CD4-positive, alpha-beta T cell treated with Interleukin-4 for 4 hours (primary cell): ENCODE measurements at regions not wholly inside any gene's neighbourhood (a gene's known extent, or its start where the extent isn't known, plus 50 kb on each side); places are given as distances from the start of the nearest gene placed in this dataset.
"Not testable (repeated sequence)": the region's sequence is repeated elsewhere in the genome, so short reads cannot be mapped to it uniquely, and the experiment has no call there.

ENCODE experiments used
- DNase-seq: peaks from one replicate; pipeline ENCODE4 v3.0.0-alpha.2; 2020

DNA sequence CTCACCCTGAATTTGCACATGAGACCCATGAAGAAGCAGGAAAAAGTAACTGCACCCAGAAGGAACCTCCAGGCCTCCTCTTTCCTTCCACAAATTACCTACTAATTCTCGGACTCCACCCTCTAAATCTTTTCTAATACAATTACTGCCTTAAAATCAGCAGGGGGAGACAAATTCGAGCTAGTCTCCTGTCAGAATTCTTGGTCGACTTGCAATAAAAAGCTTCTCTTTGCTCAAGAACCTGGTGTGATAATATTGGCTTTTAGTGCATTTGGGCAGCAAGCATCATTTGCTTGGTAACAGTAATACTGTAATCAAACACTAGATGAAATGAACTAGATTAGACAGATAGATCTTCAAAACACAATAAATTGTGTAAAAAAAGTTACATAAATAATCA, 281.9 kb downstream of the RAP2B start:
- no peak for DNase-seq

DNA sequence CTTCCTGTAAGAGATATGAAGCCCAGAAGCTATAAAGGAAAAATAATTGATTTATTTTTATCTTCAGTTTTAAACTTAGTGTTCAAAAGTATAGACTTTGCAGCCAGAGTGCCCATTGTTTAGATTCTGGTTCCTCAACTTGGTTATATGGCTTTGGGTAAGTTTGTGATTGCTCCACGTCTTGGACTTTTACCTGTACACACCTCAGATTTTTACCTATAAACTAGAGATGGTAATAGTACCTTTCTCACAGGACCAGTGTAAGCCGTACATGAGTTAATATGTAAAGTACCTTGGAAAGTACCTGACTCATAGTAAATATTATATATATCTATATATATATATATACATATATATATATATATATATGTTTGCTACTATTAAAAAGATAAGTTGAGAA, 283.8 kb downstream of the RAP2B start:
- no peak for DNase-seq

DNA sequence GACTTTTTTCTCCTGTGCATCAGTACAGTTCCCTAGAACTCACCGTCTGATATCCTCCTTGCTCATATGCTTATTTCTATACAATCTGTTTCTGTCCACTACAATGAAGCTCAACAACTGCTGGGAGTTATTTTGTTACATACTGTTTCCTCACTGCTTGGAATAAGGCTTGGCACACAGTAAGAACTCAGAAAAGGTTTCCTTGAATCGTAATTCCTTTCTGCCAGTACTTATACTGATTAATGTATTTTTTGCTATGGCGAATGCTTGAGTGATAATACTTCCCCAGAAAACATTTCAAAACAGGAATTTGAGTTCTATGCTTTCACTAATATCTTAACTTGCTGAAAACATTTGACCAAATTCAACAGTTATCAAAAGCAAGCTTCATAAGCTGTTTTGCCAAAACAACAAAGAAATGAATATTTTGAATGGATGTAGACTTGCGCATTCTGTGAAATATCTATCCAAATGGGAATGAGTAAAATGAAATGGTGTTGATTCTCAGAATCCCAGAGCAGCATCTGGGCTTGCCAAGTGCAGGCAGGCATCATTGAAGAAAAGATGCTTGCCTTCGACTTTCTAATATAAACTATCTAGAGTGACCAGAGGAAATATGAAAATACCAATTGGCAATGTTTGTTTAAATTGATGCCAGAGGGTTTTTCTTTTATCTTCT, 286.3 kb downstream of the RAP2B start:
- no peak for DNase-seq

DNA sequence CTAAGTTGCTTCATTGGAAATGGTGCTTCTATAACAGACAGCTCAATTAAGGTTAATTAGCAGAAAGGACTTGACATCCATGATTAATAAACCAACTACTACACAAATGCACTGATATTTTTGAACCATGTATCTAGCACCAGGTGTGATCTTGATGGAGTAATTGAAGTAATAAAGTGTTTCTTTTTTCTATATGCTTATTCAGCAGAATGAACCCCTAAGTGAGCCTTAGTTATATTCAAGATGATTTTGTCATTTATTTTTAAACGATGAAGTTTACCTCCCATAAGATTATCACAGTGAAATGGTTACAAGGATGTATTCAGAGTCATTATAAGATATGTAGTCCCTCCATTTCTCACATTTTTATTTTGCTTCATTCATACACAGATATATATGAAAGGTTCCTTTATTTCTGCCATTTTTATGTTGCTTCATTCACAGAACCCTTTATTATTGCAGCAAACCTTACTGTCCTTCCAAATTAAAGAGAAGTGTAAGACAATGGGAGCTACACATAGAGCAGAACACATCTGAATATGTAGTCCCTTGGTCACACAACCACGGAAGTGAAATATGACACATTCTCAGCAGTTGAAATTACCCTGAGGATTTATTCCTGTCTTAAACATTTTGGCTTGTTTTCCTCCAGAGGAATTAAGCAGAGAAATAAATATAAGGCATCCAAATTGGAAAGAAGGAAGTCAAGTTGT, 295.0 kb downstream of the RAP2B start:
- no peak for DNase-seq

GRCh38 chr3:153458881-153459280, 296.9 kb downstream of the RAP2B start:
- no peak for DNase-seq

DNA sequence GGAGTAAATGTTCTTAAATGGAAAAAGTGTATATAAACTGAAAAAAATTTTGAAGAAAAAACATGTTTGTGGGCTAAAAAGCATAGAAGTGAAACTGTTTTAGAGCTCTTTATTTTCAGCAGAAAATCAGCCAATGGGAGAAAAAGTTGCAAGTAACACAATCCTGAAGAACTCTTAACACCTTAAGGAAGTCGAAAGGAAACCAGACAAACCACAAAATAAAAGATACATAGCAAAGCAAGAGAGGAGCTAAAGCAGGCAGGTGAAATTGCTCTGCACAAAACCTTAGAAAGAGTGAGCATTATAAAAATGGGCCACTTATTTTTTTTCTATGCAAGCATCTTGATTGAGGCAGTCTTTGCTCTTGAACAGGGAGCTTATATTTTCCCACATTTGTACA, 300.5 kb downstream of the RAP2B start:
- peak; percentile 16 for DNase-seq

DNA sequence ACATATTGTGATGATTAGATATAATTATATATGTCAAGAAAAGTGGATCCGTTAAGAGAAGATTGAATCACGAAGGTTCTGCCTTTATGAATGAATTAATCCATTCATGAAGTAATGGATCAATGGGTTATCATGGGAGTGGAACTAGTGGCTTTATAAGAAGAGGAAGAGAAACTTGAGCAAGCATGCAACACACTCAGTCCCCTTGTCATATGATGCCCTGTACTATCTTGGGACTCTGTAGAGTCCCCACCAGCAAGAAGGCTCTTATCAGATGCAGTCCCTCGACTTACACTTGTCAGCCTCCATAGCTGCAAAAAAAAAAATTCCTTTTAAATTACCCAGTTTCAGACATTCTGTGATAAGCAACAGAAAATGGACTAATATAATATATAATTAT, 301.9 kb downstream of the RAP2B start:
- DNase-seq: no peak

- no peak for DNase-seq
Measured at GRCh38 chr3:153469162-153469561, 307.1 kb downstream of the RAP2B start.

DNA sequence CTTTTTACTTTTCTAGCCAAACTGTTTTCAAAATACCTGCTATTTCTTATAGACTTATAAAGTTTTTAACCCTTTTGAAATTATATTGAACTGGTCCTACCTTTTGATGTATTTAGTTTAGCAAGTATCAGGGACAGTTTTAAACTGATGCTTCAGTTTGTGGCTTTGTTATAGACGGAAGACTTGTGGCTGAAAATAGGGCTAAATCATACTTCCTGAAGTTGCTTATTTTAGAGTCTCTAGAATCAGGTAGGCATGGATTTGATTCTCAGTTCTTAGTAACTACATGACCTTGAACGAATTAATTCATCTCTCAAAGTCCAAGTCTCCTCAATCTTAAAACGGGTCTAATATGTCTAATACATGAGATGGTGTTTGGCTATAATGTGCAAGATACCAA, 322.8 kb downstream of the RAP2B start:
- DNase-seq: no peak

GRCh38 chr3:153495422-153495821, 333.4 kb downstream of the RAP2B start:
- no peak for DNase-seq

DNA sequence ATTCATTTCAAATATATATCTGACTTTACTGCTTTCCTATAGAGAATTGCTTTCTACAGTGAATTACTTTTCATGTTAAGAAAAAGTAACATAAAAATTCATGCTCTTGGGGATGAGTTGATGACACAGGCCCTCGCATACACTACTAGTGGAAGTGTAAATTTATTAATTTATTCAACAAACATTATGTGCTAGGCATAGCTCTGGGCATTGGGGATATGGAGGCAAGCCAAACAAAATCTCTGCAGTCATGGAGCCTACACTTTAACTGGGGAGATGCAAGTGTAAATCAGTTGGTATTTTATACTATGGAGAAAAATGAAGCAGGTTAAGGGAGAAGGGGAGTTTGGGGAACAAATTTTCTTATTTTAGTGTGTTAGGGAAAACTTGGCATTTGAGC, 340.7 kb downstream of the RAP2B start:
- no peak for DNase-seq

DNA sequence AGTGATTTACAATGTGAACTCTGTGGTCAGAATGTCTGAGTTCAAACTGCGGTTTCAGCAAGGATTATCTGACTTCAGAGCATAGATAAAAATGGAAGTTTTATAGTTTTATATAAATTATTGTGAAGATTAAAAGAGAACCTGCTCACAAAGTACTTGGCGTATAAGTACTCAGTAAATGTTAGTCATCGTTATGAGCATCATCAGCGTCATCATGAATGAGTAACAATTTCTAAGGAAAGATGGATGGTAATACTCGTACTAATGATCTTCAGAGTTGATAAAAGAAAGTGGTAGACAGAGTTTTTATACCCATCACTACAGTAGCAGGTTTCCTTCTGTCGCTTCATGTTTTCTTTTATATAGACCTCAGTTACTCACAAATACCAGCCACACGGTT, 341.8 kb downstream of the RAP2B start:
- DNase-seq: no peak

- not testable (repeated sequence) for DNase-seq
Measured at GRCh38 chr3:153506205-153506604, 344.2 kb downstream of the RAP2B start.

- DNase-seq: not testable (repeated sequence)
Measured at GRCh38 chr3:153506686-153507085, 344.7 kb downstream of the RAP2B start.

DNA sequence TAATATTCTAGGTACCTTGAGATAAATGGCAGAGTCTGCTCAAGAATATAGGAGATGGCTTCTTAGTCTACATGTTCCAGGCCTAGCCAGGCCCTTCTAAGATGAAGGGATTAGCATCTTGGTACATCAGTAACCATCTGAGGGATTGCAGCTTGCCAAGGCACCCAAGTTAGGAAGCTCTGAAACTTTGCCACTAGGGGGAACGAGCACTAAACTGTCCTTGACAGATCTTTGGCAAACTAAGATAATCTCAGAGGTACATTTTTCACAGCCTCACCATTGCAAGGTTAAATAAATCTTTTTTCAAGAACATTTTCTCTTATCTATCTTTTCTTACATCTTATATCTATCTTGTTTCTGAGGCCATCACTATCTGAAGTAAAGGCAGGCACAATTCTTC, 351.2 kb downstream of the RAP2B start:
- peak; percentile 20 for DNase-seq

DNA sequence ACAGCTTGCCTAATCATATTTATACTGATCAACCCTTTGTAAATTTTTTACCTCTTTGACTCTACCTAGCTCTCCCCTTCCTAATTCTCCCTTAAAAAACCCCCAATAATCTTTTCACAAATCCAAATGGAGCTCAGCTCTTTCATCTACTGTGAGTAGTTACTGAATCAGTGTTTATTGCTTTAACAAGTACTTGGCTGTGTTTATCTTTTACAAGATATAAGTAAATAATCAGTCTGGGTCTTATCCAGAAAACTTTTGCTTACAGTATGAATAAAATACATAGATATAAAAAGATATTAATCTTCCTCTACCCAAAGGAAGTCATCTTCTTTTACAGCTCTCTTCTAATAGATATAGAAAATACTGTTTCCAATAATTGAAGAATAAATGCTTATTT, 366.4 kb downstream of the RAP2B start:
- DNase-seq: no peak

DNA sequence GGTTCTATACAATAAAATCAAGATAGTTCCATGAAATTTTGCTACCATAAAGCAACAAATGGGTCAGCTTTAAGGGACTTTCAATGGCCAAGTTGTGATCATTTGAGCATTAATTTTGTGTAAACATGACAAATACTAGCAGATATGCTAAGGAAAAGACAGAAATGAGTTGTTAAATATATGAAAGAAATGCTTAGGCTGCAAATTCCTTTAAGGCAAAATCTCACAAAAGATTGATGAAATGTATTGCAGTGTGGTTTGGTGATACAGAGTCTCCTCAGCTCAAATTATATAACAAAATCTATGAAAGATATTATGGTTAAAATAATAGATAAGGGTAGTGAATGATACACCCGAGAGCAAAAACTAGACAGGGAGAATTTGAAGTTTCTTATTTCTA, 377.2 kb downstream of the RAP2B start:
- DNase-seq: no peak

DNA sequence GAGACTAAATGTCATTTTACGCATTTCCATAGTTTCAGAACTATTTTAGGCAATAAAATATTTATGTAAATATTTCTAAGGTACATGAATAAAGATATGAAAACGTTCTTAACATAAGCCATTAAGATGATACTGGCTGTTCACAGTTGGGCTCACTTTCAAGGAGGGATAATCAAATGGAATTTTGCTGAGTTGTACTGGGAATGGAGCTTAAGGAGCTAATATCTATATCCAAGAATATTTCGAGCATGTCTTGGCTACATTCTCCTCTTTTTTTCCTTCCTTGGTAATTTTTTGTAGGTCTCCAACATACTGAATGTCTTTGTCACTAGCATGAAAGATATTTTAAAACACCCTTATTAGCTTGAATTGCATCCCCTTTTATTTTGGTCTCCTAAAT, 383.4 kb downstream of the RAP2B start:
- no peak for DNase-seq

- no peak for DNase-seq
Measured at GRCh38 chr3:153547970-153548369, 385.9 kb downstream of the RAP2B start.

- DNase-seq: not testable (repeated sequence)
Measured at GRCh38 chr3:153549686-153550085, 387.7 kb downstream of the RAP2B start.

GRCh38 chr3:153551536-153552285, 389.7 kb downstream of the RAP2B start:
- no peak for DNase-seq

DNA sequence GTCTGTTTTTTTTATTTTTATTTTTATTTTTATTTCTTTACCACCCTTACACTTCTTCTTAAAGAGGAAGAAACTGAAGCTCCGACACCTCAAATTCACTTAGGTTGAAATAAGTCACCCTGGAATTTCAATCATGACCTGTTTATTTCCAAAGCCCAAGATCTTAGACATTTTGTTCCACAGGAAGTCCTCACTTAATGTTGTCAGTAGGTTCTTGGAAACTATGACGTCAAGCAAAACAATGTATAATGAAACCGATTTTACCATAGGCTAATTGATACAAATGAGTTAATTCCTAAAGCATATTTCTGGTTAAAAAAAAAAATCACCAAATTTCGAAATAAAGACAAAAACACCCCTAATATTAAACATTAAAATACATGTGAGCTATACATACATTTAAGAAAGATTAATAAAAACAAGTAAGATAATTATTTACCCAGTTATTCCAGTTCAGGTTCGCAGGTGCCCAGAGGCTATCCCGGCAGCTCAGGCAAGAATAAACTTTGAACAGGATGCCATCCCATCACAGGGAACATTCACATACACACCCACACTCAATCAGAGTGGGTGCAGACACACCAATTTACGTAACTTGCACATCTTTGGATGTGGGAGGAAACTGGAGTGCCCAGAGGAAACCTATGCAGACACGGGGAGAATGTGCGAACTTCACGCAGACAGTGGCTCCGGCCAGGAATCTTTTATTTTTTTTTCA, 391.0 kb downstream of the RAP2B start:
- no peak for DNase-seq

GRCh38 chr3:153553605-153553945, 391.5 kb downstream of the RAP2B start:
- no peak for DNase-seq

DNA sequence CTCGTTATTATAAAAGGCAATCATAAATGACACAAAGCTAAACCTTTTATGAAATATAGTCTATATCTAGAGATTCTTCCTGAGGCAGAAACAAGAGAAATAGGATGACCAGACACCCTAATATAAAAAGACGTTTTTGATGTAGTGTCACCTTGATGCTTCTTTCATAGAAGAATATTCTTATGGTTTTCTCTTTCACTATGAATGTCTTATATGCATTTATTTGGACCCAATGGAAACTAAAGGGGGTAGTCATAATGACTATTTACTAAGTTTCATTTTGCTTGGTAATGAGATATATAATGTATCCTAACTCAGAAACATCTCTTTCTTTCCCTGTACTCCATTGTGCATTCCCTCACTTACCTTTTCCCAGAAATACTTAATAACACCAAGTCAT, 393.9 kb downstream of the RAP2B start:
- DNase-seq: no peak
